Tibial artery (tissue), 4 donors: ENCODE measurements at regions not wholly inside any gene's neighbourhood (a gene's known extent, or its start where the extent isn't known, plus 50 kb on each side); places are given as distances from the start of the nearest gene placed in this dataset.

Source experiments
- DNase-seq, 2 donors: peaks; one replicate each; pipeline ENCODE4 v3.0.0-alpha.2; 2019
- H3K27ac ChIP-seq, 2 donors: fragments of 200-600 bp; sonication (generic) in 1 of 2; 1 replicate in 1 of 2; 2 replicates in 1 of 2; pipeline ENCODE4 v1.5.1; 2018 to 2019; ENCODE audit warnings: mild to moderate bottlenecking in 1 of 2
- H3K27me3 ChIP-seq, 2 donors: fragments of 200-600 bp; sonication (generic) in 1 of 2; one replicate each; pipeline versions ENCODE4 v1.5.1 to v1.6.0; 2016 to 2019
- H3K36me3 ChIP-seq, 3 donors: fragments of 200-600 bp; sonication (generic) in 2 of 3; one replicate each; pipeline ENCODE4 v1.5.1; 2016 to 2019; ENCODE audit warnings: mild to moderate bottlenecking in 2 of 3
- H3K4me1 ChIP-seq, 4 donors: fragments of 200-600 bp; sonication (generic) in 2 of 4; 1 replicate in 3 of 4; 2 replicates in 1 of 4; pipeline ENCODE4 v1.5.1; 2016 to 2019
- H3K4me3 ChIP-seq, 2 donors: fragments of 200-600 bp; sonication (generic) in 1 of 2; 1 replicate in 1 of 2; 2 replicates in 1 of 2; pipeline ENCODE4 v1.5.1; 2018 to 2019; ENCODE audit warnings: mild to moderate bottlenecking in 2 of 2
- H3K9me3 ChIP-seq, 3 donors: fragments of 200-600 bp; sonication (generic) in 1 of 3; one replicate each; pipeline ENCODE4 v1.5.1; 2016 to 2019
- CTCF ChIP-seq, 2 experiments: fragments of 200-600 bp in 1 of 2; fragments of 450-650 bp in 1 of 2; IDR thresholded peaks; one replicate each; pipeline ENCODE4 v1.5.1; 2017 to 2019; ENCODE audit warnings: antibody characterized with exemption in 2 of 2, mild to moderate bottlenecking in 1 of 2, moderate library complexity in 1 of 2
- intact Hi-C: fragments of 100-400 bp; cut with DNase I; formaldehyde crosslinking; loops from one replicate; pipeline ENCODE4 v1.15.0; 2023; ENCODE audit warnings: low total_unique reads

GRCh38 chr16:85536411-85537330 is 76.5 kb upstream of the GSE1 start:
- Histone ChIP-seq H3K27ac (no peak overlapping the region), H3K4me3 (no peak overlapping the region), H3K4me1 (peaks cover 0 to 8% (median 4%) of the 10 kb centered on the region in 4 donors), H3K36me3 (no peaks in the 10 kb centered on the region), H3K9me3 (peaks cover 0 to 9% (median 7%) of the 10 kb centered on the region in 3 donors), H3K27me3 (no peaks in the 10 kb centered on the region)
- no peak for DNase-seq
- TF ChIP-seq CTCF (IDR thresholded peaks at IDR 0.05): no peak
- intact Hi-C loops: no loop called here

- DNase-seq: no peak
- H3K27ac ChIP-seq: no peak overlapping the region
- no peaks in the 10 kb centered on the region for H3K36me3 ChIP-seq
- no peaks in the 10 kb centered on the region for H3K27me3 ChIP-seq
- no peak for TF ChIP-seq CTCF (IDR thresholded peaks at IDR 0.05)
- H3K4me3 ChIP-seq: no peak overlapping the region
- intact Hi-C loops: no loop called here
- H3K4me1 ChIP-seq: peaks cover 0 to 8% (median 4%) of the 10 kb centered on the region in 4 donors
- peaks cover 0 to 9% (median 7%) of the 10 kb centered on the region in 3 donors for H3K9me3 ChIP-seq
Measured at GRCh38 chr16:85537331-85537788, 75.8 kb upstream of the GSE1 start.

GRCh38 chr16:85537795-85538401 is 75.2 kb upstream of the GSE1 start:
- Histone ChIP-seq H3K27ac (no peak overlapping the region), H3K36me3 (no peaks in the 10 kb centered on the region), H3K4me3 (no peak overlapping the region), H3K9me3 (peaks cover 0 to 9% (median 7%) of the 10 kb centered on the region in 3 donors), H3K27me3 (no peaks in the 10 kb centered on the region), H3K4me1 (peaks cover 0 to 8% (median 4%) of the 10 kb centered on the region in 4 donors)
- TF ChIP-seq CTCF (IDR thresholded peaks at IDR 0.05): no peak
- intact Hi-C loops: no loop called here
- no peak for DNase-seq

- TF ChIP-seq CTCF (IDR thresholded peaks at IDR 0.05): no peak
Measured at GRCh38 chr16:85539084-85539483, 74.0 kb upstream of the GSE1 start.

GRCh38 chr16:85539629-85540291 is 73.4 kb upstream of the GSE1 start:
- intact Hi-C loops: no loop called here
- H3K9me3 ChIP-seq: peaks cover 0 to 9% (median 7%) of the 10 kb centered on the region in 3 donors
- no peak for TF ChIP-seq CTCF (IDR thresholded peaks at IDR 0.05)
- H3K4me1 ChIP-seq: peaks cover 0 to 8% (median 4%) of the 10 kb centered on the region in 4 donors
- no peaks in the 10 kb centered on the region for H3K36me3 ChIP-seq
- H3K27ac ChIP-seq: no peak overlapping the region
- no peak for DNase-seq
- H3K4me3 ChIP-seq: no peak overlapping the region
- no peaks in the 10 kb centered on the region for H3K27me3 ChIP-seq

More at GRCh38 chr16:85539084-85539483, 74.0 kb upstream of the GSE1 start:
- Histone ChIP-seq H3K4me3 (no peak overlapping the region), H3K27me3 (no peaks in the 10 kb centered on the region), H3K27ac (no peak overlapping the region), H3K36me3 (no peaks in the 10 kb centered on the region), H3K9me3 (peaks cover 0 to 9% (median 7%) of the 10 kb centered on the region in 3 donors), H3K4me1 (peaks cover 0 to 8% (median 4%) of the 10 kb centered on the region in 4 donors)
- DNase-seq: no peak
- intact Hi-C loops: no loop called here
